ENCODE measurements at regions not wholly inside any gene's neighbourhood (a gene's known extent, or its start where the extent isn't known, plus 50 kb on each side); places are given as distances from the start of the nearest gene placed in this dataset.

- no peaks in the 10 kb centered on the region for H3K36me3 Mint-ChIP-seq (ENCODE audit: low read depth)
- H3K4me1 Mint-ChIP-seq, result no peaks in the 10 kb centered on the region
- POLR2A ChIA-PET, result no interaction called here
- H3K9me3 Mint-ChIP-seq, result peaks cover 5% of the 10 kb centered on the region
- H3K27ac Mint-ChIP-seq, result no peak overlapping the region
- H3K27me3 Mint-ChIP-seq, result no peaks in the 10 kb centered on the region
- CTCF ChIA-PET, result no interaction called here
- no peak for DNase-seq
- H3K4me3 Mint-ChIP-seq, result no peak overlapping the region
- TF ChIP-seq CTCF (IDR thresholded peaks at IDR 0.05), result no peak
- intact Hi-C loops (cut with micrococcal nuclease), result no loop called here
- no peak for ATAC-seq (ENCODE audit: low read depth)
Observed at GRCh38 chr14:42143114-42143513, 536.4 kb downstream of the LRFN5 start.

DNA sequence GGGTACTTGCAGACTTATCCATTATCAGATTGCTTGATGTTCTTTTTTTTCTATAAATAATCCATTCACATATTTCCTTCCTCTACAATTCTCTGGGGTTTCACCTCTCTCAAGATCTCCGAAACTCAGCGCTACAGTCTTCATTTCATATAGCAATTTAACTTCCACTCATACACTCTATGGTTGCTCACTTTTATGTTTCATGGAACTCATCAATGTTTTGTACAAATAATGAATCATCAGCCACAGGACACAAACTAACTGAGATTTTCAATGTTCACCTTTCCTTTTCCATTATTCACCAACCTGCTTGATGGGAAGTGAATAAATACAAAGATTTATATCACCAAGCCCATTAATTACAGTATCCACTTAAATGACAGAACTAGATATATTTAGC lies 534.7 kb downstream of the LRFN5 start:
- no peak for DNase-seq
- Mint-ChIP-seq H3K27me3 (no peaks in the 10 kb centered on the region), H3K9me3 (peaks cover 5% of the 10 kb centered on the region), H3K36me3 (ENCODE audit: low read depth) (no peaks in the 10 kb centered on the region), H3K4me1 (no peaks in the 10 kb centered on the region), H3K27ac (no peak overlapping the region), H3K4me3 (no peak overlapping the region)
- intact Hi-C loops (cut with micrococcal nuclease), result no loop called here
- ATAC-seq (ENCODE audit: low read depth), result no peak
- no peak for TF ChIP-seq CTCF (IDR thresholded peaks at IDR 0.05)
- ChIA-PET POLR2A (no interaction called here), CTCF (no interaction called here)

GRCh38 chr14:42140831-42141279 lies 534.2 kb downstream of the LRFN5 start:
- Mint-ChIP-seq H3K4me1 (peaks cover under 1% of the 10 kb centered on the region), H3K27me3 (no peaks in the 10 kb centered on the region), H3K4me3 (no peak overlapping the region), H3K36me3 (ENCODE audit: low read depth) (no peaks in the 10 kb centered on the region), H3K9me3 (peaks cover 5% of the 10 kb centered on the region), H3K27ac (no peak overlapping the region)
- ATAC-seq (ENCODE audit: low read depth) (no peak), DNase-seq (no peak)
- intact Hi-C loops (cut with micrococcal nuclease), result no loop called here
- no peak for TF ChIP-seq CTCF (IDR thresholded peaks at IDR 0.05)
- ChIA-PET POLR2A (no interaction called here), CTCF (no interaction called here)

GRCh38 chr14:42140001-42140400 lies 533.3 kb downstream of the LRFN5 start:
- no peak for TF ChIP-seq CTCF (IDR thresholded peaks at IDR 0.05)
- POLR2A ChIA-PET, result no interaction called here
- intact Hi-C loops (cut with micrococcal nuclease), result no loop called here
- ATAC-seq (ENCODE audit: low read depth), result no peak
- DNase-seq, result no peak
- no peaks in the 10 kb centered on the region for H3K36me3 Mint-ChIP-seq (ENCODE audit: low read depth)
- H3K27ac Mint-ChIP-seq, result no peak overlapping the region
- peaks cover 3% of the 10 kb centered on the region for H3K4me1 Mint-ChIP-seq
- H3K27me3 Mint-ChIP-seq, result no peaks in the 10 kb centered on the region
- no peak overlapping the region for H3K4me3 Mint-ChIP-seq
- H3K9me3 Mint-ChIP-seq, result peaks cover 4% of the 10 kb centered on the region
- CTCF ChIA-PET, result no interaction called here

GRCh38 chr14:42138406-42138805 lies 531.7 kb downstream of the LRFN5 start:
- no peaks in the 10 kb centered on the region for H3K9me3 Mint-ChIP-seq
- POLR2A ChIA-PET, result no interaction called here
- DNase-seq, result no peak
- no peak overlapping the region for H3K27ac Mint-ChIP-seq
- no peaks in the 10 kb centered on the region for H3K36me3 Mint-ChIP-seq (ENCODE audit: low read depth)
- ATAC-seq (ENCODE audit: low read depth), result no peak
- H3K4me1 Mint-ChIP-seq, result peaks cover 3% of the 10 kb centered on the region
- CTCF ChIA-PET, result no interaction called here
- H3K27me3 Mint-ChIP-seq, result no peaks in the 10 kb centered on the region
- intact Hi-C loops (cut with micrococcal nuclease), result no loop called here
- TF ChIP-seq CTCF (IDR thresholded peaks at IDR 0.05), result no peak
- no peak overlapping the region for H3K4me3 Mint-ChIP-seq
